Testis (tissue), 2 donors: ENCODE measurements at regions not wholly inside any gene's neighbourhood (a gene's known extent, or its start where the extent isn't known, plus 50 kb on each side); places are given as distances from the start of the nearest gene placed in this dataset.

Source experiments
- CTCF ChIP-seq, 3 experiments: fragments of 450-650 bp in 2 of 3; fragments of 200-600 bp in 1 of 3; sonication (generic) in 1 of 3; IDR thresholded peaks; one replicate each; pipeline ENCODE4 v1.5.1; 2016 to 2019; ENCODE audit warnings: antibody characterized with exemption in 3 of 3, mild to moderate bottlenecking in 2 of 3, moderate library complexity in 1 of 3
- POLR2A ChIP-seq: fragments of 450-650 bp; IDR thresholded peaks from one replicate; pipeline ENCODE4 v1.6.1; 2017; ENCODE audit warnings: antibody characterized with exemption, mild to moderate bottlenecking, moderate library complexity

DNA sequence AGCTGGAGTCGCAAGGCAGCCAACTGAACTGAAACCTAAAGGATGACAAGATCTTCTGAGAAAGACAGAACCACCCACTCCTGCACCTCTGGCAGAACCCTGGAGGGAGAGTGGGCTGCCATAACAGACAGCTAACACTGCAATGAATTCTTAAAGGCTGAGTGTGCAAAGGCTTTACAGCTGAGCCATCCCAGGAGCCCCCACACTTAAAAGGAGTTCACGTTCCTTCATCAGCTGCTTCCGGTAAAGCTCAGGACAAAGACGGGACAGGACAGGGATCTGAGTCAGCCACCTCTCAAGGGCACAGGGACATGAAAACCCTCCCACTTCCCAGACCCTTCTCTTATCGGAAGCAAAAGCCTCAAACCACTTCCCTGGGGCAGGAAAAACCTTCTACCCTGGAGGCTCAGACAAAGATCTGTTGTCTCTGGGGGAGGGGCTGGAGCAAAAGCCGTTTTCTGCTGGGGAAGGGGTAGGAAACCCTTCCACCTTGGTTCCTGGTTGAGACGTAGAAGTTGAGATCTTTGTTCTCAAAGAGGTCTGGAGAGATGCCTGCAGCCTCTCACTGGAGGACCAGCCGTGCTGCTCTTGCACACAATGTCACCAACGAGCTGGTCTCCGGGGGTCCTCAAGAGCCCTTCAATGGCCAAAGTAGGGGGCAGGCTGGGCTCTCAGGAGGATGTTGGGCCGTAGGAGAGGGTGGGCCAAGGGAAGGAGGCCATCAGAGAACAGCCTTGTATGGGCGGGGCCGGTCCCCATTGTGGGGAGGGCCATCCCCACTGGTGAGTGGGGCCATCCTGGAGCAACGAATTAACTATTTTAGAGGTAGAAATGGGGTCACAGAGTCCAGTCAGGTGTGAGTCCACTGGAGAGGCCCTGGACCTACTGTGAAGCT lies 452.4 kb downstream of the PTPRU start:
- no peak for TF ChIP-seq CTCF (IDR thresholded peaks at IDR 0.05)
- TF ChIP-seq POLR2A, result no peak
